ENCODE measurements at regions not wholly inside any gene's neighbourhood (a gene's known extent, or its start where the extent isn't known, plus 50 kb on each side); places are given as distances from the start of the nearest gene placed in this dataset.

DNA sequence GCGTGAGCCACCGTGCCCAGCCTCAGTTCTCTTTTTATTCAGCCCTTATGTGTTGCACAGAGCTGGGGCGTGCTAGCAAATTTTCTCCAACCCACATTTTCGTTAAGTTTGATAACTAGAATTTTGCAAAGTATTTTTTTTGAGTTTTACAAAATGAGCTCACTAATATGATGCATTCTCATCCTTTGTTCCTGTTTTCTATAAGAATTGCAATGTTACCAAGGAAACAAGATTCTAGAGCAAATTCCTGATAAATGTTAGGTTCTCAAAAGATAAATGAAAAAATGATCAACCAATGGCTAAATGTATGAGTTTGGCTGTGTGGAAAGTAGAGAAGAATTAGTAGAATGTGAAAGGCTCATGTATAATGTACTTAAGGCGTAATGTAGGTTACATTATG is 529.8 kb downstream of the MAFB start:
- H3K9ac ChIP-seq (ENCODE audit: low read length): no peak overlapping the region
- no peak overlapping the region for H3K4me3 ChIP-seq (ENCODE audit: low read length)
- no peaks in the 10 kb centered on the region for H3K4me1 ChIP-seq (ENCODE audit: control insufficient read depth, insufficient read depth, low read length)
- H3K27ac ChIP-seq (ENCODE audit: low read depth, low read length): no peak overlapping the region
- H3K36me3 ChIP-seq (ENCODE audit: control insufficient read depth, insufficient read depth, low read length): no peaks in the 10 kb centered on the region
- no peaks in the 10 kb centered on the region for H3K27me3 ChIP-seq (ENCODE audit: control insufficient read depth, insufficient read depth, low read length)

DNA sequence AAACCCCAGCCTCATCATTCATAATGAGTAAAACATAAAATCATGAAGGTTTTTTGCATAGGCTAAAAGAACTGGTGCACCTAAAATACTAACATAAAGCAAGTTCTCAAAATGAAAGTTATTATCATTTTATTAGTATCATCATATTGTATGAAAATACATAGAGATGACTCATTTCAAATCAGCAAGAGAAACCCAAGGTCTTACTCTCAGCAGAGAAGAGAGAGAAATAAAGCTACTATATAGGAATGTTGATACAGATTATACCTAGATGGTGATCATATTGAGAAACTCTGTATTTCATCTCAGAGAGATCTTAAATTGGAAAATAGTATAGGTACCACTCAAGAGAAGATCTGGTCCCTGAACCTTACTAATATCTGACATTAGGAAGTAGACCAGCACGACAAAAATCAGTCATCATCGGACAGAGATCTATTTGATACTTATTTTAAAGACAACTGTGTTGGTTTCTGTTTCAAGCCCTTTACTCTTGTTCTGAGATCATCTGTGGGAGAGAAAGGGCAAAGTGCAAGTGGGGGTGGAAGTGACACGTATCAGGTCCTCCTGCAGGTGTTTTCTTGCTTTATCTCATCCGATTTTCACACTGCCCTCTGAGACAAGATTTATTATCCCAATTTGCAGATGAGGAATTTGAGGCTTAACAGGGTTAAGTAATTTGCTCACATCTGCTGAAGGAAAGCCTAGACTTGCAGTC is 532.3 kb downstream of the MAFB start:
- Histone ChIP-seq H3K9ac (ENCODE audit: low read length) (no peak overlapping the region), H3K4me1 (ENCODE audit: control insufficient read depth, insufficient read depth, low read length) (no peaks in the 10 kb centered on the region), H3K4me3 (ENCODE audit: low read length) (no peak overlapping the region), H3K27ac (ENCODE audit: low read depth, low read length) (no peak overlapping the region), H3K36me3 (ENCODE audit: control insufficient read depth, insufficient read depth, low read length) (no peaks in the 10 kb centered on the region), H3K27me3 (ENCODE audit: control insufficient read depth, insufficient read depth, low read length) (no peaks in the 10 kb centered on the region)

DNA sequence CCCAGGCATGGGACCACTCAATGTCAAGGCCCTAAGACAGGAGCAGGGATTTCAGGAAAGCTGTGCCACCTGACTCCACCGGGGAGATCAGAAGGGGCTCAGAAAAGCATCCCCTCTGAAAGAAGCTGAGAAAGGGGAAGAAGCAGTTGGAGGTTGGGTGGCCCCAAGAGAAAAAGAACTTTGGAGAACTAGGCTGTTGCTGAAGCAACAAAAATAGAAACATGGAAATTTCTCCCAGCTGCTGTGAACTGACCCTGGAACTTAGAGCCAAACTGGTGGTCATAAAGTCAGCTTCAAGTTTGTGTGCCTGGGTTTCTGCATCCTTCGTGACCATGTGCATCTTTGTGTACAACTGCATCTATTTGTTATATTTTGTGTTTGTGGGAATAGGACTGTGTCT is 534.5 kb downstream of the MAFB start:
- H3K4me3 ChIP-seq (ENCODE audit: low read length): no peak overlapping the region
- H3K4me1 ChIP-seq (ENCODE audit: control insufficient read depth, insufficient read depth, low read length): no peaks in the 10 kb centered on the region
- H3K27ac ChIP-seq (ENCODE audit: low read depth, low read length): no peak overlapping the region
- no peak overlapping the region for H3K9ac ChIP-seq (ENCODE audit: low read length)
- no peaks in the 10 kb centered on the region for H3K36me3 ChIP-seq (ENCODE audit: control insufficient read depth, insufficient read depth, low read length)
- no peaks in the 10 kb centered on the region for H3K27me3 ChIP-seq (ENCODE audit: control insufficient read depth, insufficient read depth, low read length)

DNA sequence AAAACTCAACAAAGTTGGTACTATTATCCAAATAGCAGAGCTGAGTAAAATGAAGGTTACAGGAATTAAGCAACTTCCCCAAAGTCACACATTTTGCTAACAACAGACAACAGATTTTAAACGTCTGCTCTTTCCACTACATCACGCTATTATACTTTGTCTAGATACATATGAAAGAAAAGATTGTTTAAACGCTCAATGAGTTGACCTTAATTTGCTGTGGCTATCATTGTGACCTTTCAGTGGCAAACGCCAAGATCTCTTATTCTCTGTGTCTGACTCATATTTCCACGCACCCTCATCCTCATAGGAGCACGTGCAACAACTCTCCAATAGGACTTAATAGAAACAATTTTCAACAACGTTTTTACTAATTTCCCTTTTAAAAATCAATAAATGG is 540.1 kb downstream of the MAFB start:
- H3K27me3 ChIP-seq (ENCODE audit: control insufficient read depth, insufficient read depth, low read length): no peaks in the 10 kb centered on the region

DNA sequence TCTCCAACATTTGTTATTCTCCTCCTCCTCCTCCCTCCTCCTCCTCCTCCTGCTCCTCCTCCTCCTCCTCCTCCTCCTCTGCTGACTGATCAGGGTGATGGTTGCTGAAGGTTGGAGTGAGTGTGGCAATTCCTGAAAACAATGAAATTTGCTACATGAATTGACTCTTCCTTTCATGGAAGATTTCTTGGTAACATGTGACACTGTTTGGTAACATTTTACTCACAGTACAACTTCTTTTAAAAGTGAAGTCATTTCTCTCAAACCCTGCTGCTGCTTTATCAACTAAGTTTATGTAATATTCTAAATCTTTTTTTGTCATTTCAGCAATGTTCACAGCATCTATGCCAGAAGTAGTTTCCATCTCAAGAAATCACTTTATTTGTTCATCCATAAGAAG is 543.0 kb downstream of the MAFB start:
- no peak overlapping the region for H3K4me3 ChIP-seq (ENCODE audit: low read length)
- H3K27ac ChIP-seq (ENCODE audit: low read depth, low read length): no peak overlapping the region
- H3K27me3 ChIP-seq (ENCODE audit: control insufficient read depth, insufficient read depth, low read length): no peaks in the 10 kb centered on the region
- no peaks in the 10 kb centered on the region for H3K4me1 ChIP-seq (ENCODE audit: control insufficient read depth, insufficient read depth, low read length)
- no peak overlapping the region for H3K9ac ChIP-seq (ENCODE audit: low read length)
- no peaks in the 10 kb centered on the region for H3K36me3 ChIP-seq (ENCODE audit: control insufficient read depth, insufficient read depth, low read length)

More for the DNA sequence above, 540.1 kb downstream of the MAFB start:
- H3K9ac ChIP-seq (ENCODE audit: low read length): no peak overlapping the region
- H3K36me3 ChIP-seq (ENCODE audit: control insufficient read depth, insufficient read depth, low read length): no peaks in the 10 kb centered on the region
- H3K4me3 ChIP-seq (ENCODE audit: low read length): no peak overlapping the region
- H3K4me1 ChIP-seq (ENCODE audit: control insufficient read depth, insufficient read depth, low read length): no peaks in the 10 kb centered on the region
- H3K27ac ChIP-seq (ENCODE audit: low read depth, low read length): no peak overlapping the region

DNA sequence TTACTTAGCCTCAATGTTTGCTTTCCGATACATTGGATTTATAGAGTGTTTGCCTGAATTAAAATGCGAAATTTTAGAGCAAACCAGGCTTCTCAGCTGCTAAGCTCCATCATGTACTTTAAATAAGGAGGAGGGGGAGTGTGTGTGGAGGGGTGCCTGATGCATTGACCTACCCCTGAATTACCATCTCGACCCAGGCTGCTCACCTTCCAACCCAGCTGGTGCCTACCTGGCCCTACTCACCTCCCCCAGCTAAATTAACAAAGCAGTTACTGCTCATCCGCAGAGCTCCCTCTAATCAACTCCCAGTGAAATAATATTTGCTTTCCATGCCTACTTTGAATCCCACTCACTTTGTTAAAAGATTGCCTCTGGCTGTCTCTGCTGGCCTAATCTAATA is 544.5 kb downstream of the MAFB start:
- no peak overlapping the region for H3K4me3 ChIP-seq (ENCODE audit: low read length)
- H3K9ac ChIP-seq (ENCODE audit: low read length): no peak overlapping the region
- no peaks in the 10 kb centered on the region for H3K27me3 ChIP-seq (ENCODE audit: control insufficient read depth, insufficient read depth, low read length)
- H3K4me1 ChIP-seq (ENCODE audit: control insufficient read depth, insufficient read depth, low read length): no peaks in the 10 kb centered on the region
- no peaks in the 10 kb centered on the region for H3K36me3 ChIP-seq (ENCODE audit: control insufficient read depth, insufficient read depth, low read length)
- no peak overlapping the region for H3K27ac ChIP-seq (ENCODE audit: low read depth, low read length)

DNA sequence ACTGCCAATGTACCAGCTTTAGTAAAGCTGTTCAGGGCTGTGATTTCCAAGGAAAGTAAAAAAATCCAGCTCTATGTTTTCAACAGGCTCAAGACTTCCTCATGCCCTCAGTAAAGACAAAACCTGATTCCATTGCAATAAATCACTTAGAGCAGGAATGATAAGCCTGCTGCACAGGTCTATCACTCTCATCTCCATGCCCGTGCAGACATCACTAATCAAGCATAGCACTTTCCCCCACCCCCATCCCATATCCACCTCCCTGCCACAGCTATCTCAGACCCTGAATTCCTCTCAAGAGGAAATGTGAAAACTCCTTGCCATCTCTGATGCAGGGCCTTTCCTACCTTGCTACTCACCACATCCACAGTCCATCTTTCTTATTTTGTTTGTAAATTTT is 554.9 kb downstream of the MAFB start:
- Histone ChIP-seq H3K9ac (ENCODE audit: low read length) (no peak overlapping the region), H3K4me1 (ENCODE audit: control insufficient read depth, insufficient read depth, low read length) (no peaks in the 10 kb centered on the region), H3K27me3 (ENCODE audit: control insufficient read depth, insufficient read depth, low read length) (no peaks in the 10 kb centered on the region), H3K27ac (ENCODE audit: low read depth, low read length) (no peak overlapping the region), H3K4me3 (ENCODE audit: low read length) (no peak overlapping the region), H3K36me3 (ENCODE audit: control insufficient read depth, insufficient read depth, low read length) (no peaks in the 10 kb centered on the region)

DNA sequence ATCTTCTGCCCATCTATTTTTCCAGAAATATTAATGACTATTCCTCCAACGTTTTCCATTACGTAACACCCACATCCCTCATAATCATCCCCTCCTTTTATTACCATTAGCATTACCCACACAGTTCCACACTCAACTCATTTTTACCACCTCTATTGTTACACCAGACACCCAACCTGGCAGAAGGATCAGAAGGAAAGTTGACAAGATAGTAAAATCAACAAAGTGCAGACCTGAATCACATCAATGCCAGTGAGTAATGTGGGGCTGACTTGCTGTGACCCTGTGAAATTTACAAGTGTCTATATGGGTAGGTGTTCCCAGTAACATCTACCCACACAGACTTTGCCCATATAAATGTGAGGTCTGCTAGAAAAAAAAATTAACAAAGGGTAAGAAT is 568.2 kb downstream of the MAFB start:
- Histone ChIP-seq H3K36me3 (ENCODE audit: control insufficient read depth, insufficient read depth, low read length) (no peaks in the 10 kb centered on the region), H3K4me1 (ENCODE audit: control insufficient read depth, insufficient read depth, low read length) (peaks cover 4% of the 10 kb centered on the region), H3K4me3 (ENCODE audit: low read length) (no peak overlapping the region), H3K27me3 (ENCODE audit: control insufficient read depth, insufficient read depth, low read length) (no peaks in the 10 kb centered on the region), H3K27ac (ENCODE audit: low read depth, low read length) (no peak overlapping the region), H3K9ac (ENCODE audit: low read length) (no peak overlapping the region)

DNA sequence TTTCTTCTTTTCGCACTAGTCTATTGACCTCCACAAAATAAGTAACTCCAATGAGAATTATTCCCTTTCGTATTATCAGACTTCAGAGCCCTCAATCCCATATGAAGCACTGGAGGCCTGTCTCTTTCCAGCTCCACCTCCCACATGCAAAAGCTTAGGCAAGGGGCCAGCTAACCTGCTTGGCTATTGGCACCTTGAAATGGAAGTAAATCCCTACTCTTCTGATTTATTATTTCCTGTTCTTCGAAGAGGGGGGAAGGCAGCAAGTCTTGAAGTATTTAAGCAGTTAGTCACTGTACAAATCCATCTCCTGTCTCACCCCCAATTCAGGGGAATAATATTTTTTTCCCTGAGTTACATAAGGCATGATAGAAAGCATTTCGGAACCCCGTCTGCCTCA is 577.8 kb downstream of the MAFB start:
- Histone ChIP-seq H3K4me1 (ENCODE audit: control insufficient read depth, insufficient read depth, low read length) (no peaks in the 10 kb centered on the region), H3K27ac (ENCODE audit: low read depth, low read length) (no peak overlapping the region), H3K27me3 (ENCODE audit: control insufficient read depth, insufficient read depth, low read length) (no peaks in the 10 kb centered on the region), H3K4me3 (ENCODE audit: low read length) (no peak overlapping the region), H3K9ac (ENCODE audit: low read length) (no peak overlapping the region), H3K36me3 (ENCODE audit: control insufficient read depth, insufficient read depth, low read length) (no peaks in the 10 kb centered on the region)

DNA sequence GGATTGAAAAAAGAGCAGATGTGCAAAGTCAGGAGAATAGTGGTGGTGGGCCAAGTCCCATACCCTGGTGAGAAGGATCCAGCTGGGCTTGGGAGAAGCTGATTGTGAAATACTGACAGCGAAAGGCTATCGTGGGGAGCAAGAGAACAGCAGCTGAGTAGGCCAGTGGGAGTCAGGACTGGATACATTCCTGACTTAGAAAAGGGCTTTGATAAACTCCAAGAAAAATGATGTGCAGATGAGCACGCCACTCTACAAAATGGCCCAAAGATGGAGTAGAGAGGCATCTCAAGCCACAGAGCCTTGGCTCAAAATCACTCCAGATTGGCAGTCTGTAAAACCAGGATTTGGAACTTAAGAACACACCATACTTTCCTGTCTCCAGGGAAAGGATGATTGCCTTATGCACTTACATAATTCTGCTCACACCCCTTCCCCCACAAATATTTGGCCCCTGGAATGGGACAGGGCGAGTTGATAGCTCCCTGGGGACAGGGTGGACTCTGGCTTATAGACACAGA is 578.7 kb downstream of the MAFB start:
- no peak overlapping the region for H3K27ac ChIP-seq (ENCODE audit: low read depth, low read length)
- H3K4me1 ChIP-seq (ENCODE audit: control insufficient read depth, insufficient read depth, low read length): no peaks in the 10 kb centered on the region
- H3K27me3 ChIP-seq (ENCODE audit: control insufficient read depth, insufficient read depth, low read length): no peaks in the 10 kb centered on the region
- H3K9ac ChIP-seq (ENCODE audit: low read length): no peak overlapping the region
- H3K36me3 ChIP-seq (ENCODE audit: control insufficient read depth, insufficient read depth, low read length): no peaks in the 10 kb centered on the region
- no peak overlapping the region for H3K4me3 ChIP-seq (ENCODE audit: low read length)

DNA sequence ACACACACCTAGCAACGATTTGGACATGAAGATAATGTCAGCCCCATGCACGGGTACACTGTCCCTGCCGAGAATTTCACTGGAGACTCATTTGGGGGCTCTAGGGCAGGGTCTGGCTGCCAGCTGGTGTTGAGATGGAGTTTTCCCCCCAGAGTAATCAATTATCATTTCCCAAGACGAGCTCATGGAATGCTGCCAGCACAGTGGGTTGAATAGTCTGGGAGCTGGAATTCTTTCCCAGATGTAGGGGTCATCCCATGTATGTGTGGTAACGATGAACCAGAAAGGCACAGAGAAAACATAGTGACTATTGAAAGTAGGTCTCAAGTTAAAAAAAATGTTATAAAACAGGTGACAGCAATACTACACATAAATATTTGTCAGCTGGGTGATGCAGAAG is 579.9 kb downstream of the MAFB start:
- H3K9ac ChIP-seq (ENCODE audit: low read length): no peak overlapping the region
- no peak overlapping the region for H3K27ac ChIP-seq (ENCODE audit: low read depth, low read length)
- no peak overlapping the region for H3K4me3 ChIP-seq (ENCODE audit: low read length)
- no peaks in the 10 kb centered on the region for H3K36me3 ChIP-seq (ENCODE audit: control insufficient read depth, insufficient read depth, low read length)
- no peaks in the 10 kb centered on the region for H3K27me3 ChIP-seq (ENCODE audit: control insufficient read depth, insufficient read depth, low read length)
- no peaks in the 10 kb centered on the region for H3K4me1 ChIP-seq (ENCODE audit: control insufficient read depth, insufficient read depth, low read length)

DNA sequence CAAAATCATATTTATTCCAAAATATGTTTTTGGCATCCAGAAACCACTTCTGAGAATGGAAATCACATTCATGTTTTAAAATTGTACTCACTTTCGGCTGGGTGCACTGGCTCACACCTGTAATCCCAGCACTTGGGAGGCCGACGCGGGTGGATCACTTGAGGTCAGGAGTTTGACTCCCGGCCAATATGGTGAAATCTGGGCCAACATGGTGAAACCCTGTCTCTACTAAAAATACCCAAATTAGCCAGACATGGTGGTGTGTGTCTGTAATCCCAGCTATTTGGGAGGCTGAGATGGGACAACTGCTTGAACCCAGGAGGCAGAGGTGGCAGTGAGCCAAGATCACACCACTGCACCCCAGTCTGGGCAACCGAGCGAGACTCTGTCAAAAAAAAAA is 580.7 kb downstream of the MAFB start:
- no peaks in the 10 kb centered on the region for H3K36me3 ChIP-seq (ENCODE audit: control insufficient read depth, insufficient read depth, low read length)
- no peak overlapping the region for H3K4me3 ChIP-seq (ENCODE audit: low read length)
- H3K27me3 ChIP-seq (ENCODE audit: control insufficient read depth, insufficient read depth, low read length): no peaks in the 10 kb centered on the region
- no peak overlapping the region for H3K27ac ChIP-seq (ENCODE audit: low read depth, low read length)
- H3K9ac ChIP-seq (ENCODE audit: low read length): no peak overlapping the region
- H3K4me1 ChIP-seq (ENCODE audit: control insufficient read depth, insufficient read depth, low read length): no peaks in the 10 kb centered on the region

DNA sequence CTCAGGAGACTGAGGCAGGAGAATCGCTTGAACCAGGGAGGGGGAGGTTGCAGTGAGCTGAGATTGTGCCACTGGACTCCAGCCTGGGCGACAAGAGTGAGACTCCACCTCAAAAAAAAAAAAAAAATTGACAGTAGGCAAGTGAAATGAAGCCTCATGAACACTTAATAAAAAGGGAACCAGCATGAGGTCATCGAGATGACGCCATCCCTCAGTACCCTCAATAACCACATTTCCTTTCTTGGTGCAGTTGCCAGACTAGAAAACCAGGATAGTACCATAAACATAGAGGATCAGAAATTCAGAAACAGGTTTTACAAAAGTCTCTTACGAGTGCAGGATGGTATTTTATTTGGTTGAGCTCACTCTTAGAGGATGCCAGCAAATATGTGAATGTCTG is 584.1 kb downstream of the MAFB start:
- Histone ChIP-seq H3K36me3 (ENCODE audit: control insufficient read depth, insufficient read depth, low read length) (no peaks in the 10 kb centered on the region), H3K27ac (ENCODE audit: low read depth, low read length) (no peak overlapping the region), H3K27me3 (ENCODE audit: control insufficient read depth, insufficient read depth, low read length) (no peaks in the 10 kb centered on the region), H3K4me1 (ENCODE audit: control insufficient read depth, insufficient read depth, low read length) (no peaks in the 10 kb centered on the region), H3K9ac (ENCODE audit: low read length) (no peak overlapping the region), H3K4me3 (ENCODE audit: low read length) (no peak overlapping the region)

Data from rectal smooth muscle tissue (tissue), 1 donor.